H9 (cell line): ENCODE measurements at regions not wholly inside any gene's neighbourhood (a gene's known extent, or its start where the extent isn't known, plus 50 kb on each side); places are given as distances from the start of the nearest gene placed in this dataset.

Experiments used
- DNase-seq: peaks from one replicate; pipeline ENCODE4 v3.0.0-alpha.2; 2017
- H2AFZ ChIP-seq: one replicate; pipeline ENCODE4 v1.6.1; 2013; ENCODE audit warnings: mild to moderate bottlenecking, low read length, control low read depth, moderate library complexity
- H2AK5ac ChIP-seq: 2 replicates; pipeline ENCODE4 v1.6.1; 2013; ENCODE audit warnings: low read length, control low read depth, mixed read lengths; ENCODE audit not compliant: insufficient read length
- H2BK120ac ChIP-seq: one replicate; pipeline ENCODE4 v1.6.1; 2013; ENCODE audit warnings: low read depth, mild to moderate bottlenecking, low read length, control low read depth, inconsistent platforms; ENCODE audit not compliant: poor library complexity, severe bottlenecking
- H2BK12ac ChIP-seq: 2 replicates; pipeline ENCODE4 v1.6.1; 2013; ENCODE audit warnings: low read length, control low read depth, mixed read lengths, low read depth; ENCODE audit not compliant: insufficient read length
- H2BK15ac ChIP-seq: 2 replicates; pipeline ENCODE4 v1.6.1; 2013; ENCODE audit warnings: low read depth, low read length, control low read depth
- H2BK20ac ChIP-seq: one replicate; pipeline ENCODE4 v1.6.1; 2013; ENCODE audit warnings: low read depth, mild to moderate bottlenecking, low read length, control low read depth, inconsistent platforms; ENCODE audit not compliant: poor library complexity, severe bottlenecking
- H2BK5ac ChIP-seq: 2 replicates; pipeline ENCODE4 v1.6.1; 2013; ENCODE audit warnings: low read length, control low read depth, mixed read lengths; ENCODE audit not compliant: insufficient read length
- H3K14ac ChIP-seq: 2 replicates; pipeline ENCODE4 v1.6.1; 2013; ENCODE audit warnings: low read length, control low read depth; ENCODE audit not compliant: insufficient read depth
- H3K18ac ChIP-seq: 2 replicates; pipeline ENCODE4 v1.6.1; 2013; ENCODE audit warnings: low read depth, mild to moderate bottlenecking, mixed read lengths, low read length, control low read depth; ENCODE audit not compliant: insufficient read length
- H3K23ac ChIP-seq: 2 replicates; pipeline ENCODE4 v1.6.1; 2013; ENCODE audit warnings: low read length, control low read depth, mixed read lengths, low read depth; ENCODE audit not compliant: insufficient read length
- H3K23me2 ChIP-seq: 2 replicates; pipeline ENCODE4 v1.6.1; 2013; ENCODE audit warnings: low read depth, mild to moderate bottlenecking, mixed read lengths, low read length, control low read depth; ENCODE audit not compliant: insufficient read length, poor library complexity, severe bottlenecking
- H3K27ac ChIP-seq: 2 replicates; pipeline ENCODE4 v1.5.1; 2013; ENCODE audit warnings: low read length, control low read depth, mixed read lengths, low read depth; ENCODE audit not compliant: insufficient read length
- H3K27me3 ChIP-seq: 2 replicates; pipeline ENCODE4 v1.6.1; 2013; ENCODE audit warnings: low read length, control low read depth, inconsistent platforms; ENCODE audit not compliant: insufficient read depth
- H3K4ac ChIP-seq: 2 replicates; pipeline ENCODE4 v1.6.1; 2013; ENCODE audit warnings: low read depth, mild to moderate bottlenecking, control low read depth, inconsistent platforms, low read length, moderate library complexity
- H3K4me1 ChIP-seq: 2 replicates; pipeline ENCODE4 v1.6.1; 2013; ENCODE audit warnings: low read length, control low read depth, inconsistent platforms; ENCODE audit not compliant: insufficient read depth
- H3K4me2 ChIP-seq: 2 replicates; pipeline ENCODE4 v1.6.1; 2013; ENCODE audit warnings: low read length, control low read depth, mixed read lengths; ENCODE audit not compliant: insufficient read length, insufficient read depth
- H3K56ac ChIP-seq: 2 replicates; pipeline ENCODE4 v1.6.1; 2013; ENCODE audit warnings: low read depth, mild to moderate bottlenecking, mixed read lengths, low read length, control low read depth; ENCODE audit not compliant: insufficient read length
- H3K79me1 ChIP-seq: 2 replicates; pipeline ENCODE4 v1.6.1; 2013; ENCODE audit warnings: low read depth, mild to moderate bottlenecking, moderate library complexity, low read length, control low read depth, inconsistent platforms; ENCODE audit not compliant: insufficient read depth, poor library complexity, severe bottlenecking
- H3K79me2 ChIP-seq: 2 replicates; pipeline ENCODE4 v1.6.1; 2013; ENCODE audit warnings: low read length, control low read depth, inconsistent platforms; ENCODE audit not compliant: insufficient read depth
- H3K9ac ChIP-seq: 2 replicates; pipeline ENCODE4 v1.6.1; 2013; ENCODE audit warnings: low read length, control low read depth, mixed read lengths; ENCODE audit not compliant: insufficient read length; ENCODE audit errors: extremely low read depth
- H3K9me3 ChIP-seq: one replicate; pipeline ENCODE4 v1.6.1; 2013; ENCODE audit warnings: low read depth, low read length, inconsistent platforms; ENCODE audit not compliant: control insufficient read depth
- H3T11ph ChIP-seq: one replicate; pipeline ENCODE4 v1.6.1; 2013; ENCODE audit warnings: mild to moderate bottlenecking, low read length, control low read depth, inconsistent platforms
- H4K20me1 ChIP-seq: one replicate; pipeline ENCODE4 v1.6.1; 2013; ENCODE audit not compliant: control insufficient read depth, insufficient read length, insufficient read depth
- H4K5ac ChIP-seq: 2 replicates; pipeline ENCODE4 v1.6.1; 2013; ENCODE audit warnings: low read depth, mild to moderate bottlenecking, mixed read lengths, low read length, control low read depth; ENCODE audit not compliant: insufficient read length
- H4K8ac ChIP-seq: replicated peaks from 2 replicates; pipeline ENCODE4 v1.6.1; 2013; ENCODE audit warnings: low read length, control low read depth, mixed read lengths, low read depth; ENCODE audit not compliant: insufficient read length
- H4K91ac ChIP-seq: 2 replicates; pipeline ENCODE4 v1.6.1; 2013; ENCODE audit warnings: low read depth, mild to moderate bottlenecking, moderate library complexity, mixed read lengths, low read length, control low read depth; ENCODE audit not compliant: insufficient read length
- H3K27ac Mint-ChIP-seq, 3 experiments: 2 replicates in 2 of 3; 3 replicates in 1 of 3; pipeline ENCODE4 v1.8.0; 2020 to 2021; ENCODE audit warnings: mixed read lengths in 3 of 3, mild to moderate bottlenecking in 1 of 3, moderate library complexity in 1 of 3
- H3K27me3 Mint-ChIP-seq: 2 replicates; pipeline ENCODE4 v1.8.0; 2021; ENCODE audit warnings: low read depth, mild to moderate bottlenecking, moderate library complexity, mixed read lengths
- H3K36me3 Mint-ChIP-seq, 3 experiments: 2 replicates in 2 of 3; 3 replicates in 1 of 3; pipeline ENCODE4 v1.8.0; 2020 to 2021; ENCODE audit warnings: low read depth in 3 of 3, mixed read lengths in 3 of 3; ENCODE audit not compliant: insufficient read depth in 1 of 3
- H3K4me1 Mint-ChIP-seq, 2 experiments: 2 replicates each; pipeline ENCODE4 v1.8.0; 2020; ENCODE audit warnings: mixed read lengths in 2 of 2
- H3K4me3 Mint-ChIP-seq, 2 experiments: 2 replicates in 1 of 2; 3 replicates in 1 of 2; pipeline ENCODE4 v1.8.0; 2020 to 2021; ENCODE audit warnings: mild to moderate bottlenecking in 2 of 2, mixed read lengths in 2 of 2, moderate library complexity in 1 of 2
- H3K9me3 Mint-ChIP-seq, 2 experiments: 2 replicates in 1 of 2; 3 replicates in 1 of 2; pipeline ENCODE4 v1.8.0; 2020; ENCODE audit warnings: mild to moderate bottlenecking in 2 of 2, mixed read lengths in 2 of 2, moderate library complexity in 1 of 2
- WGBS: extraction: QIAGEN DNeasy Blood & Tissue Kit; methylation state at CpG from one replicate; pipeline ENCODE4 v1.1.7; 2013; ENCODE audit warnings: missing lambda C conversion rate, low lambda C conversion rate, mixed read lengths; ENCODE audit not compliant: insufficient read length; ENCODE audit errors: extremely low coverage; 5-methylcytosine and 5-hydroxymethylcytosine counted together
- TF ChIP-seq, protein P1 (sequence below): fragments of 200-600 bp; sonication (generic); conservative IDR thresholded peaks from 3 replicates; pipeline ENCODE4 v1.8.0; 2021; ENCODE audit warnings: antibody characterized with exemption, mild to moderate bottlenecking

DNA sequence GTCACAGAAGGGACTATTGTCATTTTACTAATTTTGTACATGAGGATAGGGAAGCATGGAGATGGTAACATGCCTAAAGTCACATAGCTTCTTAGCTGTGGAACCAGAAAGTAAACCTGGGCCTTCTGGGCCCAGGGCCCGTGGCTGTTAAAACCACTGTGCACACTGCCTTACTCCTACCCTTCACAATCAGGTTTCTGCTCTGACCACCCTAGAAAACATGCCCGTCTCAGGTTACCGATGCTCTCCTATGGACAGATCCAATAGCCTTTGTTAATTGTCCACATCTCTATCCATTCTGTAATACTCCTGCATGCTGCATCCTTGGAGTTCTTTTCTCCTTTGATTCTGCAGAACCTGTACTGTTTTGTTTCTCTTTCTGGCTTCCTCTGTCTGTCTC, 79.0 kb upstream of the TACR1 start:
- Histone ChIP-seq H2BK5ac (no peak overlapping the region), H3K27me3 (no peaks in the 10 kb centered on the region), H3K27ac (no peak overlapping the region), H3K4me2 (no peak overlapping the region), H2AK5ac (no peak overlapping the region), H4K91ac (no peak overlapping the region), H2BK20ac (no peak overlapping the region), H2BK15ac (no peak overlapping the region), H2BK12ac (no peak overlapping the region), H3K4ac (no peak overlapping the region), H3K9me3 (no peaks in the 10 kb centered on the region), H3K23ac (no peak overlapping the region), H2BK120ac (no peak overlapping the region), H3K79me2 (no peaks in the 10 kb centered on the region), H3K23me2 (no peaks in the 10 kb centered on the region), H3K18ac (no peak overlapping the region), H4K5ac (no peak overlapping the region), H3K14ac (no peak overlapping the region), H3K9ac (no peak overlapping the region), H4K20me1 (no peaks in the 10 kb centered on the region), H3T11ph (no peak overlapping the region), H3K4me1 (peaks cover 5% of the 10 kb centered on the region; the same call in 1 of the 2 replicates), H4K8ac (no peak overlapping the region), H3K56ac (no peak overlapping the region), H3K79me1 (no peaks in the 10 kb centered on the region), H2AFZ (no peak overlapping the region)
- H3K4me1 Mint-ChIP-seq = peaks cover 21 to 38% of the 10 kb centered on the region in 2 experiments
- TF ChIP-seq, protein P1, sequence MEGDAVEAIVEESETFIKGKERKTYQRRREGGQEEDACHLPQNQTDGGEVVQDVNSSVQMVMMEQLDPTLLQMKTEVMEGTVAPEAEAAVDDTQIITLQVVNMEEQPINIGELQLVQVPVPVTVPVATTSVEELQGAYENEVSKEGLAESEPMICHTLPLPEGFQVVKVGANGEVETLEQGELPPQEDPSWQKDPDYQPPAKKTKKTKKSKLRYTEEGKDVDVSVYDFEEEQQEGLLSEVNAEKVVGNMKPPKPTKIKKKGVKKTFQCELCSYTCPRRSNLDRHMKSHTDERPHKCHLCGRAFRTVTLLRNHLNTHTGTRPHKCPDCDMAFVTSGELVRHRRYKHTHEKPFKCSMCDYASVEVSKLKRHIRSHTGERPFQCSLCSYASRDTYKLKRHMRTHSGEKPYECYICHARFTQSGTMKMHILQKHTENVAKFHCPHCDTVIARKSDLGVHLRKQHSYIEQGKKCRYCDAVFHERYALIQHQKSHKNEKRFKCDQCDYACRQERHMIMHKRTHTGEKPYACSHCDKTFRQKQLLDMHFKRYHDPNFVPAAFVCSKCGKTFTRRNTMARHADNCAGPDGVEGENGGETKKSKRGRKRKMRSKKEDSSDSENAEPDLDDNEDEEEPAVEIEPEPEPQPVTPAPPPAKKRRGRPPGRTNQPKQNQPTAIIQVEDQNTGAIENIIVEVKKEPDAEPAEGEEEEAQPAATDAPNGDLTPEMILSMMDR = no peak
- no peak overlapping the region for H3K27ac Mint-ChIP-seq
- WGBS = no CpG with 5 or more reads among the region's 3 CpGs
- no peaks in the 10 kb centered on the region for H3K27me3 Mint-ChIP-seq
- H3K9me3 Mint-ChIP-seq = no peaks in the 10 kb centered on the region
- H3K4me3 Mint-ChIP-seq = no peak overlapping the region
- DNase-seq = no peak
- H3K36me3 Mint-ChIP-seq = peaks cover 0 to 3% (median 0%) of the 10 kb centered on the region in 3 experiments; a peak in 1 of 7 replicates
